HCT116 (cell line): ENCODE measurements at regions not wholly inside any gene's neighbourhood (a gene's known extent, or its start where the extent isn't known, plus 50 kb on each side); places are given as distances from the start of the nearest gene placed in this dataset.

Source experiments
- JUND ChIP-seq: IDR thresholded peaks from 2 replicates; pipeline ENCODE4 v1.6.1; 2012
- POLR2A ChIP-seq: IDR thresholded peaks from 2 replicates; pipeline ENCODE4 v1.7.0; 2011; ENCODE audit warnings: borderline replicate concordance; ENCODE audit not compliant: insufficient read depth, insufficient read length; ENCODE audit errors: extremely low read depth
- SIN3A ChIP-seq: IDR thresholded peaks from 2 replicates; pipeline ENCODE4 v1.6.1; 2012; ENCODE audit warnings: low read depth
- TF ChIP-seq, protein P1 (sequence below), 3 experiments: fragments of 200-600 bp in 1 of 3; sonication (generic) in 1 of 3; IDR thresholded peaks in 2 of 3; conservative IDR thresholded peaks in 1 of 3; 2 replicates each; pipeline ENCODE4 v1.5.1; 2012 to 2017; ENCODE audit warnings: low read depth in 2 of 3, low read length in 2 of 3, antibody characterized with exemption in 1 of 3, borderline replicate concordance in 1 of 3, control low read depth in 1 of 3, mild to moderate bottlenecking in 1 of 3, mixed read lengths in 1 of 3, mixed run types in 1 of 3, moderate library complexity in 1 of 3; ENCODE audit not compliant: insufficient read depth in 1 of 3
- TF ChIP-seq, protein P2 (sequence below): IDR thresholded peaks from 2 replicates; pipeline ENCODE4 v1.6.1; 2012

DNA sequence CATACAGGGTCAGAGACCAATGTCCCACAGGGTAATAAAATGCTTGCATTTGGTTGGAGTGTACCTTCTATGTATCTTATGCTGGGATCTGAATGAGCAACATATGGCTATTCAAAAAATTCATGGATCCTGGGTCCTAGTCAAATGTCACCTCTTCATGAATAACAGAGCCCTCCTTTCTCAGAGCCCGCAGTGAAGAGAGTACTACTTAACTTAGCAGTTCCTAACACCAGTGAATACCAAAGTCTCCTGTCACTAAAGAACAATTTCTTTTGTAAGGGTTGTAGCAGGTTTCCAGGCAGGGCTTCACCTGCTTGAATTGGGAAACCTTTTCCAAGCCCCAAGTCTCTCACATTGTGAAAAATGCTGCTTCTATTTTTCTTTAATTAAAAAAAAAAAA, 483.0 kb upstream of the DEPDC1 start:
- TF ChIP-seq, protein P1, sequence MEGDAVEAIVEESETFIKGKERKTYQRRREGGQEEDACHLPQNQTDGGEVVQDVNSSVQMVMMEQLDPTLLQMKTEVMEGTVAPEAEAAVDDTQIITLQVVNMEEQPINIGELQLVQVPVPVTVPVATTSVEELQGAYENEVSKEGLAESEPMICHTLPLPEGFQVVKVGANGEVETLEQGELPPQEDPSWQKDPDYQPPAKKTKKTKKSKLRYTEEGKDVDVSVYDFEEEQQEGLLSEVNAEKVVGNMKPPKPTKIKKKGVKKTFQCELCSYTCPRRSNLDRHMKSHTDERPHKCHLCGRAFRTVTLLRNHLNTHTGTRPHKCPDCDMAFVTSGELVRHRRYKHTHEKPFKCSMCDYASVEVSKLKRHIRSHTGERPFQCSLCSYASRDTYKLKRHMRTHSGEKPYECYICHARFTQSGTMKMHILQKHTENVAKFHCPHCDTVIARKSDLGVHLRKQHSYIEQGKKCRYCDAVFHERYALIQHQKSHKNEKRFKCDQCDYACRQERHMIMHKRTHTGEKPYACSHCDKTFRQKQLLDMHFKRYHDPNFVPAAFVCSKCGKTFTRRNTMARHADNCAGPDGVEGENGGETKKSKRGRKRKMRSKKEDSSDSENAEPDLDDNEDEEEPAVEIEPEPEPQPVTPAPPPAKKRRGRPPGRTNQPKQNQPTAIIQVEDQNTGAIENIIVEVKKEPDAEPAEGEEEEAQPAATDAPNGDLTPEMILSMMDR (IDR thresholded peaks at IDR 0.05 in 2 of 3, conservative IDR thresholded peaks at IDR 0.05 in 1 of 3; ENCODE audit: borderline replicate concordance in 1 of 3, insufficient read depth in 1 of 3, low read depth in 2 of 3, low read length in 2 of 3), result no peak
- TF ChIP-seq, protein P2, sequence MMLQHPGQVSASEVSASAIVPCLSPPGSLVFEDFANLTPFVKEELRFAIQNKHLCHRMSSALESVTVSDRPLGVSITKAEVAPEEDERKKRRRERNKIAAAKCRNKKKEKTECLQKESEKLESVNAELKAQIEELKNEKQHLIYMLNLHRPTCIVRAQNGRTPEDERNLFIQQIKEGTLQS, result no peak
- TF ChIP-seq JUND (no peak), SIN3A (no peak), POLR2A (no peak)
